ENCODE measurements at regions not wholly inside any gene's neighbourhood (a gene's known extent, or its start where the extent isn't known, plus 50 kb on each side); places are given as distances from the start of the nearest gene placed in this dataset.

DNA sequence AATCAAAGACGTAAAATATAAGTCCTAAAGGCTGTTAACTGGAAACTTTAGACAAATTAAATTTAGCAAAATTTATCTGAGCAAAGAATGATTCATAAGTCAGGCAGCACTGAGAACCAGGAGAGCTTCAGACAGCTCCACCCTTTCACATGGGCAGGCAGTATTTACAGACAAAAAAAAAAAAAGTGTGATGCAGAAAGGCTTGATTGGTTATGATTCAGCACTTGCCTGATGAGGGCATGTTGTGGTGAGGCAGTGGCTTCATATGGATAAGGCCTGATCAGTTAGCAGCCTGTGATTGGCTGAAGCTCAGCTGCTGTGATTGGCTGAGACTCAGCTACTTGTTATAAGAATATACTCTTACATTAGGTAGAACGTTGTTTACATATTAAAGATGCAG lies 495.4 kb upstream of the POM121L12 start:
- TF ChIP-seq, protein P1, sequence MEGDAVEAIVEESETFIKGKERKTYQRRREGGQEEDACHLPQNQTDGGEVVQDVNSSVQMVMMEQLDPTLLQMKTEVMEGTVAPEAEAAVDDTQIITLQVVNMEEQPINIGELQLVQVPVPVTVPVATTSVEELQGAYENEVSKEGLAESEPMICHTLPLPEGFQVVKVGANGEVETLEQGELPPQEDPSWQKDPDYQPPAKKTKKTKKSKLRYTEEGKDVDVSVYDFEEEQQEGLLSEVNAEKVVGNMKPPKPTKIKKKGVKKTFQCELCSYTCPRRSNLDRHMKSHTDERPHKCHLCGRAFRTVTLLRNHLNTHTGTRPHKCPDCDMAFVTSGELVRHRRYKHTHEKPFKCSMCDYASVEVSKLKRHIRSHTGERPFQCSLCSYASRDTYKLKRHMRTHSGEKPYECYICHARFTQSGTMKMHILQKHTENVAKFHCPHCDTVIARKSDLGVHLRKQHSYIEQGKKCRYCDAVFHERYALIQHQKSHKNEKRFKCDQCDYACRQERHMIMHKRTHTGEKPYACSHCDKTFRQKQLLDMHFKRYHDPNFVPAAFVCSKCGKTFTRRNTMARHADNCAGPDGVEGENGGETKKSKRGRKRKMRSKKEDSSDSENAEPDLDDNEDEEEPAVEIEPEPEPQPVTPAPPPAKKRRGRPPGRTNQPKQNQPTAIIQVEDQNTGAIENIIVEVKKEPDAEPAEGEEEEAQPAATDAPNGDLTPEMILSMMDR (IDR thresholded peaks at IDR 0.05) = no peak
- TF ChIP-seq ZFX (IDR thresholded peaks at IDR 0.05; ENCODE audit: borderline replicate concordance) = no peak

Measured in 22Rv1 (cell line).